ENCODE measurements at regions not wholly inside any gene's neighbourhood (a gene's known extent, or its start where the extent isn't known, plus 50 kb on each side); places are given as distances from the start of the nearest gene placed in this dataset.

- H3K27me3 ChIP-seq (ENCODE audit: control insufficient read depth in 2 of 2, insufficient read depth in 2 of 2, low read length in 2 of 2), result no peaks in the 10 kb centered on the region
- intact Hi-C loops (cut with micrococcal nuclease), result no loop called here
- H3K4me1 ChIP-seq (ENCODE audit: control insufficient read depth, extremely low read depth, insufficient read depth, low read length), result no peaks in the 10 kb centered on the region
- ChIA-PET CTCF (no interaction called here), POLR2A (no interaction called here)
- H3K9me3 ChIP-seq (replicated peaks; ENCODE audit: control insufficient read depth, insufficient read depth, low read length), result no peaks in the 10 kb centered on the region
- BruUV-seq (replicated peaks), result no TSS peak
- H2AFZ ChIP-seq (ENCODE audit: low read depth, low read length), result no peak overlapping the region
- H3K9me1 ChIP-seq (replicated peaks; ENCODE audit: control insufficient read depth, extremely low read depth, insufficient read depth, low read length), result no peaks in the 10 kb centered on the region
- no peak overlapping the region for H3K9ac ChIP-seq (replicated peaks; ENCODE audit: extremely low read depth, insufficient read depth, low read length)
- no peak overlapping the region for H3K4me3 ChIP-seq (replicated peaks in 1 of 3; ENCODE audit: insufficient read depth in 1 of 3, low read depth in 1 of 3, low read length in 3 of 3)
- dilution Hi-C loops (cut with MboI; ENCODE audit: extremely low pct_ligation_motif_present, low sequenced_read_pairs), result no loop called here
- no peaks in the 10 kb centered on the region for H3K79me2 ChIP-seq (ENCODE audit: control insufficient read depth, insufficient read depth, low read length)
- H3K4me2 ChIP-seq (ENCODE audit: insufficient read depth, low read length), result no peak overlapping the region
- DNase-seq (ENCODE audit: low read depth, low spot score) (no peak), FAIRE-seq (no peak)
- TF ChIP-seq POLR2AphosphoS5 (IDR thresholded peaks at IDR 0.05; ENCODE audit: insufficient read depth, low read depth, low read length), result no peak
- no peak for TF ChIP-seq CTCF (IDR thresholded peaks at IDR 0.05; ENCODE audit: extremely low read depth in 1 of 2, insufficient read depth in 1 of 2, low read depth in 1 of 2, low read length in 2 of 2)
- no peak for TF ChIP-seq JUN (IDR thresholded peaks at IDR 0.05; ENCODE audit: borderline replicate concordance, insufficient read depth, insufficient read length, low read depth)
- TF ChIP-seq POLR2A (IDR thresholded peaks at IDR 0.05; ENCODE audit: low read depth, low read length), result no peak
- TF ChIP-seq GATA2 (IDR thresholded peaks at IDR 0.05; ENCODE audit: insufficient read depth, insufficient read length, low read depth, low read length), result no peak
- no peak for TF ChIP-seq FOS (IDR thresholded peaks at IDR 0.05; ENCODE audit: borderline replicate concordance, insufficient read depth, low read length)
- TF ChIP-seq MYC (IDR thresholded peaks at IDR 0.05; ENCODE audit: low read depth, low read length), result no peak
- TF ChIP-seq, protein P1, sequence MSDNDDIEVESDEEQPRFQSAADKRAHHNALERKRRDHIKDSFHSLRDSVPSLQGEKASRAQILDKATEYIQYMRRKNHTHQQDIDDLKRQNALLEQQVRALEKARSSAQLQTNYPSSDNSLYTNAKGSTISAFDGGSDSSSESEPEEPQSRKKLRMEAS (IDR thresholded peaks at IDR 0.05; ENCODE audit: insufficient read depth, insufficient read length), result no peak
- no peak for TF ChIP-seq EZH2 (IDR thresholded peaks at IDR 0.05; ENCODE audit: borderline replicate concordance, low read depth, low read length, severe bottlenecking)
- H3K36me3 ChIP-seq (ENCODE audit: control insufficient read depth in 2 of 2, extremely low read depth in 1 of 2, insufficient read depth in 2 of 2, low read length in 2 of 2), result no peaks in the 10 kb centered on the region
- H4K20me1 ChIP-seq (replicated peaks; ENCODE audit: control insufficient read depth, extremely low read depth, insufficient read depth, low read length), result no peaks in the 10 kb centered on the region
- no peak overlapping the region for H3K27ac ChIP-seq (ENCODE audit: insufficient read depth, low read depth, low read length)
Measured at GRCh38 chrX:14412686-14413085, 116.7 kb upstream of the GLRA2 start.

All from endothelial cell of umbilical vein (primary cell).